Suppressor macrophage treated with lipopolysaccharide for 1 hour (primary cell): ENCODE measurements at regions not wholly inside any gene's neighbourhood (a gene's known extent, or its start where the extent isn't known, plus 50 kb on each side); places are given as distances from the start of the nearest gene placed in this dataset.
"Not testable (repeated sequence)": the region's sequence is repeated elsewhere in the genome, so short reads cannot be mapped to it uniquely, and the experiment has no call there.

Experiments used
- DNase-seq, 3 donors: peaks; one replicate each; pipeline ENCODE4 v3.0.0-alpha.2; 2020 to 2022

DNA sequence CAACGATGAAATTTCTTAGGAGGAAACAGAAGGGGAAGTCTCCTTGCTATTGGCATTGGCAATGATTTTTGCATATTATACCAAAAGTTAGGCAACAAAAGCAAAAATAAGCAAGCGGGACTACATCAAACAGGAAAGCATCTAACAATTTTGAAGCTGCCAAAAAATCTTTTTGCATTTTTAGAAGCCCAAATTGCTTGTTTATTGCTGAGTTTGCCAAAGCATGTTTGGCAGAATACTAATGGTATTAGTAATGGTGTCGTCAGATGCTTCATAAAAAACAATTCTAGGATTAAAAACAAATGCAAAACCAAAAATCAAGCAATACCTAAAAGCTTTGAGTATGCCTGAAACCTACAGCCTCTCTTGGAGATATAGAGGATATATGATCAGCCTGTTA, 80.0 kb downstream of the GALR1 start:
- DNase-seq = no peak

DNA sequence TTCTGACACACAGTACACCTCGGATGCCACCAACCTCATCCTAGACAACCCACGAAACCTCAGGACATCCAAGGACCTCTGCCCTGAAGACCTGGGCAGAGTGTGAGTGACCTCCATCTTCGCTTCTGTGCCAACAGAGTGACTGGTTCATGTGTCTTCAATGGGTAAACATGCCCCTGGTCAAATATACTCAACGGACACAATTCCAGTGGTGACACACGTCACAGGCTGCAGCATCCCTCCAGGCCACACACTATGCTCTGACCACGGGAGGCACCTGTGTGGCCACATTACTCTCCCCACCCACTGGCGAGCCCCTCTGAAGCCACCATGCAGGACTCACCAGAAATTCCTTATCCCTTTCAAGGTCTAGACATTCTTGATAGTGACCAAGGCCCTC, 85.2 kb downstream of the GALR1 start:
- DNase-seq = no peak

DNA sequence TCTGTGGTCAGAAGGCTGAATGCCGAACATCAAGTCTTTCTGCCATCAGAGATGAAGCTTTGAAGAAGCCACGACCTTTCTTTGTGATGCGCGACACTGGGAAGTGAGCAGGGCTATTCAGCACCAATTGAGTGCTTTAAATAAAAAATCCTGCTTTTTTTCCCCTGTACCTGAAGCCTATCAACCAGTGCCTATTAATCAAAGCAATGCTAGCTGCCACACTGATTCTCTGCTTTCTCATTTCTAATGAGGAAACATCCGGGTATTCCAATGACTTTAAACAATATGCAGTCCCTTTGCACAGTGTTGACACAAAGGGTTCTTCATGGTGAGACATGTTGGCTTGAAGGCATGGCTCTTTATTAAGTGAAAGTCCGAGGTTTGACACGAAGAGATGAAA, 88.0 kb downstream of the GALR1 start:
- DNase-seq = no peak

DNA sequence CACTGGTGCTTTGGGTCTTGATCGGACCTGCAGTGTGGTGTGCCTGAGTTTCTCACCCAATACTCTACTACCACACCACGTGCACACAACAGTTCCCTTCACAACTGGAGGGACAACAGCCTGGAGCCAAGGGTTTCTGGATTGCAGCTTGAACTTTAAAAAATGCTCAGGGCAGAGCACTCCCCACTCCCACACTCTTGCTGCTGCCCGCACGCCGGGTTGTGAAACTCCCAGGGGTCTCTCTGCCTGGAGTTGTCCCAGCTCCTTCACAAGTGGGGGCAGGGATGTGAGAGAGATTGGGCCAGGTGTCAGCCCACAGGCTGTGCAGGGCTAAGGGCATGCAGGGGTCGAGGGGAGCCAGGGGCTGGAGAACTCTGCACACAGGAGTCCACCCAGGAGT, 89.4 kb downstream of the GALR1 start:
- DNase-seq = no peak

DNA sequence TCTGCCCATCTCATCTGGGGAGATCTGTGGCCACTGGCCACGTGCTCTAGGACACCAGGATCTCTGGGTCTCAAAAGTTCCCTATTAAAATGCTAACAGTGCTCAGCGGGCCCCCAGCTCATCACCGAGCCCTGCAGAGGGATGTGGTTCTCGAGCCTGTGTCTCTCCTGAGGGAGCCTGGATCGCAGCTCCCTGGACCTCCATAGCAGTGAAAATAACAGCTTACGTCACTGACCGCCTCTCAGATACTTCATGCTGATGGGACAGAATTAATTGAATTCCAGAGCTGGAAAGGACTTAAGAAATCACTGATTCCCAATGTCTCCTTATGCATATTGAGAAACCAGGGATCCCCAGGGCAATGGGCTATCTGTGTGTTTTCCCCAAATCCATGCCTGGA, 90.0 kb downstream of the GALR1 start:
- no peak for DNase-seq

DNA sequence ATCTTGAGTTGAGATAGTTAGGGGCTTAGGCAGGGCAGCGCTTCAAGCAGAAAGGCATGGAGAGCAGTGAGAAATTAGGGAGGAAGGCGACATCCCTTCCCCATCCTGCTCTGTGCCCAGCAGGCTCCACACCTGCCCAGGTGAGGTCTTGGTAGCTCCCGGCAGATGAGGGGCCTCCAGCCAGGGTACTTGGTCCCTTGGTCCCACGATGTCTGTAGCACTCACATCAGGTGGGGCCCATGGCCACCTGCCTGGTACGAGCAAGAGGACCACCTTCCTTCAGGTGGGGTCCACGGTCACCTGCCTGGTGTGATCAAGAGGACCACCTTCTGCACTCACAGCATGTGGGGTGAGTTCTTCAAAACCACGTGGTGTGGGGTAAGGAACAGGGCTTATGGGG, 91.2 kb downstream of the GALR1 start:
- DNase-seq = no peak

DNA sequence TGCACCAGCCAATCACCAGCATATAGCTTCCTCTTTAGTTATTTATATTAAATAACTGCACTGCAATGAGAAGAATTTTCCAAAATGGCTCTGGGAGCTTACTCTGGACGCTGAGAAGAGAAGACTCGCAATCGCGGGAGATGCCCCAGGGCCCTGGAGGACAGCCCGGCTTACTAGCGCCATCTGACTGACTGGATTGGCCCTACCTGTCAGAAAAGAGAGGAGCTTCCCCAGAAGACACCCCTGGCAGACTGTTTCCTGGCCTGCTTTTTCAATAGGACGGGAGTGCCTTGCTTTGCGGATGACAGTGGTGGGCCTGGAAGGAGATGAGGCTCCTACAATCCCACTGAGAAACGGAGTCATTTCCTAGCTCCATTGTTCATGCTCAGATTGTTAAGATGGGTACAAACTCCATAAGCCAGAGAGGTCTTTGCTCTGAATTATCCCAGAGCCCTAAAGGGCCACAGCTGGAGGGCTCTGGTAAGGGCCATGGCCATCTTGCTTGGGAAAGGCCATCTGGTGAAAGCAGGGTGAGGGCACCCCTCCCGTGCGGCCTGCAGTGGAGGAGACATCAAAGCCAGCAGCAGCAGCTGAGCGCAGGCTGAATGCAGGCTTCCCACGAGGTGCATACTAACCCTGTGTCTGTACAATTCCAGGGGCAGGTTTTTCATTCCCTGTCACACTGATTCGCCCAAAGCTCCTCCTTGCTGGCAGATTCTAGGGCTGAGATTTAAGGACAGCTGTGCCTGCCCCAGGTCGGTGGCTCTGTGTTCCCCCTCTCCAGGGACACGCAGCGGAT, 92.1 kb downstream of the GALR1 start:
- no peak for DNase-seq

DNA sequence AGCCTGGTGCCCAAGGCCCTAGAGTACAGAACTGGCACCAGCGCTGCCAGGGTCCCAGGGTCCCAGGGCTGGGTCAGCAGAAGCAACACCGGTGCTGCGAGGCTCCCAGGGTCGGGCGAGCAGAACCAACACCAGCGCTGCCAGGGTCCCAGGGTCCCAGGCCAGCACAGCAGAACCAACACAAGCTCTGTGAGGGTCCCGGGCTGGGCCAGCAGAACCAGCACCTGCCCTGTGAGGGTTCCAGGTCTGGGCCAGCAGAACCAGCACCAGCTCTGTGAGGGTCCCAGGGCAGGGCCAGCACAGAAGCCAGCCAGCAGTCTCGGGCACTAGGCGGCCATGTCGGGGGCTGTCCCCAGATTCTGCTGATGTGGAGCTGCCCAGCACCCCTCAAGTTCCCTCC, 93.1 kb downstream of the GALR1 start:
- no peak for DNase-seq

DNA sequence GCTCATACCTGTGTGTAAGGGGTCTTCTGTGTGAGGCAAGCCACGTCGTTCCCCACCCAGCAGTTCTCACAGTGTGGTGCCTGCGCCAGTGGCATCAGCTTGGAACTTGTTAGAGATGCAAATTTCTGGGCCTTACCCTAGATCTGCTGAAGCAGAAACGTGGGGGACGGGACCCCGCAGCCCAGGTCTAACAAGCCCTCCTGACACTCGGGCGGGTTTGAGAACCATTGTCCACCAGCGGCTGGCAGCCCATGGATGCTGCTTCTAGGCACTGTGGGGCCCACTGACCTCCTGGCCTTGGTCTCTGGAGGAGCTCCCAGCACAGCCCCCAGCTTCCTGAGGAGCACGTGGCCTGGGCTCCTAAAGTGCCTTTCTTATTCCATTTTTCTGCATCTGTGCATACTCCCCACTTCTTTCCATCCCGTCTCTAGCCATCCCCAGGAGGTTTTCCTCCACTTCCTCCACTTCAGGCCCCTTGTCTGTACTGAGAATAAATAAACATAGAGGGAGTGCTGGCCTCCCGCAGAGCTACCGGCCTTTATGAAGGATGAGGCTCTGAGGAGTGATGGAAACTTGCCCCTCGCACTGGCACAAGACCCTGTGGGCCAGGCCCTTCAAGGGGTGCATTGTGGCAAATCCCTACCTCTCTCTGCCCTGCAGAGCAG, 94.3 kb downstream of the GALR1 start:
- DNase-seq = no peak

DNA sequence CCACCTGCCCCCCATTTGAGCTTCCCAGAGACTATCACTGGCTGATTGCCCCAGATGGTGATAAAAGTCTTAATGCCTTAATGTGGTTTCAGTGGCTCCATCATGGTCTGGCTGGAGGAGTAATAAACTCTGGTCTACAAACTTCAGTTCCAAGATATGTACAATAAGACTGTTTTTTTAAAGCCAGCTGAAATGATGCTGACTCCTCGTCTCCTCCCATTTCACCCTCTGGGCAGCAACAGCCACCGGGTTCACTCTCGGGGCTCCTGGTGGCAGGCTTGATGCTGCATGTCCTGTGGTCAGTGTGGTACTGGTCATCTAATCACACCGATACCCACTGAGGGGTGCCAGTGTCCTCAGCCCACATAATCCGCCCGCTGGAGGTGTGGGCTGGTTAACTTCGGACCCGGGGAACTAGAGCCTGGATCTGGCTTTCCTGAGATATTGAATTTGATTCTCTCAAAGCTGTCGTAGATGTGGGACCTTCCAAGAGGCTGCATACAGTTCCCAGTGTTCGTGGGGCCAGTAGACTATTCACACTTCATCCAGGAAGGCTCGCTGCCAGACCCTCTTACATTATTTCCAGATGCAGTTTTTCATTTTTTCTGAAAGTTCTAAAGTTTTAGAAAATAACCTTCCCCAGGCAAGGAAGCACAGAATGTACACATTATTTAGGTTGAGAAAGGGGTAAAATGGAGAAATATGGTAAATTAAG, 95.3 kb downstream of the GALR1 start:
- no peak for DNase-seq

DNA sequence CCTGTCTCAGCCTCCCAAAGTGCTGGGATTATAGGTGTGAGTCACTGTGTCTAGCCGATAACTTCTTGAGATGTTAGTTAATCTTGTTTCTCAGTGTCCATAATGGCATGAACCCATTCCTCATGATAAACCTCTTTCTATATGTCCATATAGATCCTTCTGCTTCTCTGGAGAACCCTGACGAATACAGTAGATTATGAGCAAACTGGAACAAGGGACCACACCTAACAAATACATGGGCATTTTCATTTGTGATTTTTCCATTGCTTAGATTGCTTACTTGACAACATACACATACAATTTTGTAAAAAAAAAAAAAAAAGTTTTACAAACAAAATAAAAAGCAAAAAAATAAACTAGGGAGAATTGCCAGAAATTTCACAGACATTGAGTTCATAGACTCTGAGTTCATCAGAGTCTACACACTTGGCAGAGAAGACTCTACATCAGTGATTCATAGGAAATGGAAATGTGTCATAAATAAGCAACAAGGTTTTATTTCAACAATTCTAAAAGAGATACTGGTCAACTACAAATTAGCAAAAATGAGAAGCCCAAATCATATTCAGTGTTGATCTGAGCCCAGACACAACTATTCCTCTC, 96.7 kb downstream of the GALR1 start:
- DNase-seq = peak in 2 of 3 donors; percentile 5 to 21

DNA sequence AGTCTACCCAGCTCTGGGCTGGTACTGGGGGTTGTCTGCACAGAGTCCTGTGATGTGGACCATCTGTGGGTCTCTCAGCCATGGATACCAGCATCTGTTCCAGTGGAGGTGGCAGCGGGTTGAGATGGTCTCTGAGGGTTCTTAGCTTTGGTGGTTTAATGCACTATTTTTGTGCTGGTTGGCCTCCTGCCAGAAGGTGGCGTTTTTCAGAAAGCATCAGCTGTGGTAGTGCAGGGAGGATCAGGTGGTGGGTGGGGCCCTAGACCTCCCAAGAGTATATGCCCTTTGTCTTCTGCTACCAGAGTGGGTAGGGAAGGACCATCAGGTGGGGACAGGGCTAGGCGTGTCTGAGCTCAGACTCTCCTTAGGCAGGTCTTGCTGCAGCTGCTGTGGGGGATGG, 103.7 kb downstream of the GALR1 start:
- DNase-seq = not testable (repeated sequence)

DNA sequence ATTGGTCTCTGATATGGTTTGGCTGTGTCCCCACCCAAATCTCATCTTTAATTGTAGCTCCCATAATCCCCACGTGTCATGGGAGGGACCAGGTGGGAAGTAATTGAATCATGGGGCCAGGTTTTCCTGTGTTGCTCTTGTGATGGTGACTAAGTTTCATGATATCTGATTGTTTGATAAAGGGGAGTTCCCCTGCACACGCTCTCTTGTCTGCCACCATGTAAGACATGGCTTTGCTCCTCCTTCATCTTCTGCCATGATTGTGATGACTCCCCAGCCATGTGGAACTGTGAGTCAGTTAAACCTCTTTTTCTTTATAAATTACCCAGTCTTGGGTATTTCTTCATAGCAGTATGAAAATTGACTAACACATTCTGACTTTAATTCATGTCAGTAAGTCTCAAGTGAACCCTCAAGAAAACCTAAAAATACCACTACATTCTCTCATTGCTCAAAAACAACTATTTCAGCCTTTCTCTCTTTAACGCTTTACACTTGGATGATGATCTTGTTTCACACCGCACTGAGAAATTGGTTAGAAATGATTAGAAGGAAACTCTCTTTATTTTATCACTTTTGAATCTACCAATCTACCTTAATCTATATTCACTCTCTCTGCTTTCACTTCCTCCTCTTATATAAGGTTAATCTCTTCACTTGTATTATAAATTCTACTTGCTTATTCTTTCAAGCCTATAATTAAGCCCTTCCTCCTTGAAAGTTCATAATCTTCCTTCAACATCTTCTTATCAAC, 110.1 kb downstream of the GALR1 start:
- peak in 1 of 3 donors; percentile 3 for DNase-seq

DNA sequence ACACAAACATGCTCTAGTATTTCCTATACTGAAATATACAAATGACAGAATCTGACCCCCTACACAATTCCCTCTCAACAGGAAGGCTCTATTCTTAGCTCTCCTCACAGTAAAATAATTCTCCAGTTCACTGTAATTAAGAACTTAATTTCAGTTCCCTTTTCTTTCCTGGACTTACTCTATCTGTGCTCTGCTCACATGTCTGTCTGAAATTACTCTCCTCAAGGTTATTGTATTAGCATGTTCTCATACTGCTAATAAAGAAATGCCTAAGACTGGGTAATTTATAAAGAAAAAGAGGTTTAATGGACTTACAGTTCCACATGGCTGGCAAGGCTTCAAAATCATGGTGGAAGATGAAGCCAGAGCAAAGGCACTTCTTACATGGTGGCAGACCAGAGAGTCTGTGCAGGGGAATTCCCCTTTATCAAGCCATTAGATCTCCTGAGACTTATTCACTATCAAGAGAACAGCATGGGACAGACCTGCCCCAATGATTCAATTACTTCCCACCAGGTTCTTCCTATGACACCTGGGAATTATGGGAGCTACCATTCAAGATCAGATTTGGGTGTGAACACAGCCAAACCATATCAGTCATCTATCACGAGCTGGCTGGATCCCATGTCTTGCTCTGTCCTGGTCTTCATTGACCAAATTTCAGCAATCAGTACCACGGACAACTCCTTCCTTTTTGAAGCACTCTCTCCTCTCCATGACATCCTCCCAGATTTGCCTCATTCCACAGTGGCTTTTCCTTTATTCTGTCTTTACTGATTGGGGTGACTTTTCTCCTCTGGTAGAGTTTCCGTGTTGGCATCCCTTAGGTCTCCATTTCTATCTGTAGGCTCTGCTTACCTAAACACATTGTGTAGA, 110.9 kb downstream of the GALR1 start:
- peak in 1 of 3 donors; percentile 3 for DNase-seq

DNA sequence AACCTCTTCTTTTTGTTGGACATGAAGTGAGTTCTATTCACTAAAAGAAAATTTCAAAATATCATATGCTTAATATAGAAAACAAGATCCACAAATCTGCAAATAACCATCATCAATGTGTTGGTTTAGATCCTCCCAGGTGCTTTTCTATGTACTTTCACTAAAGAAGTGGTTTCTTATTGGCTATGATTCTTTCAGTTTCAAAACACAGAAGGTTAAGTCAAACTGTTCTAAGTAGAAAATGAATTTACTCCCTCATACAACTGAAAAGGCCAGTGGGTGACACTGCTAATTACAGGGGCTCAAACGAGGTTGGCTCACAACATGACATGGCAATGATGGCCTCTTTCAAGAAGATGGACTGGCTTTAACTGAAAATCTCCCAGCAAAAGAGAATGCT, 111.7 kb downstream of the GALR1 start:
- no peak for DNase-seq

DNA sequence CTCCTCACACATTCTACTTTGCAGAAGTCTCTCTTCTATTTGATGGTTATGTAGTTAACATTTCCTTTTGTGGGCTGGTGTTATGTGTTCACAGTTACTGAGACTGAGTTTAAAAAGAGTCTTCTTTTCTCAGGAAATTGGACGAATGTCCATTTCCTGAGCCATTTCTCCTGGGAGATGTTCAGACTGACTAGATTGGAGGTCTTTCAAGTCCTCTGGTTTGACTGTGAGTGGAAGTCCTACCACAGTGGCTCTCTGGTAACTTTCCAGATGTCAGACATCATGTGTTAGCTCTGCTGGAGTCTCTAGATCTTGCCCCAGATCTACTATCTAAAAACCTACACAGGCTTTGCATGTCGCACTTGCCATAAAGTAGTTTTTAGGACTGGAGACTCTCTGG, 116.0 kb downstream of the GALR1 start:
- no peak for DNase-seq

DNA sequence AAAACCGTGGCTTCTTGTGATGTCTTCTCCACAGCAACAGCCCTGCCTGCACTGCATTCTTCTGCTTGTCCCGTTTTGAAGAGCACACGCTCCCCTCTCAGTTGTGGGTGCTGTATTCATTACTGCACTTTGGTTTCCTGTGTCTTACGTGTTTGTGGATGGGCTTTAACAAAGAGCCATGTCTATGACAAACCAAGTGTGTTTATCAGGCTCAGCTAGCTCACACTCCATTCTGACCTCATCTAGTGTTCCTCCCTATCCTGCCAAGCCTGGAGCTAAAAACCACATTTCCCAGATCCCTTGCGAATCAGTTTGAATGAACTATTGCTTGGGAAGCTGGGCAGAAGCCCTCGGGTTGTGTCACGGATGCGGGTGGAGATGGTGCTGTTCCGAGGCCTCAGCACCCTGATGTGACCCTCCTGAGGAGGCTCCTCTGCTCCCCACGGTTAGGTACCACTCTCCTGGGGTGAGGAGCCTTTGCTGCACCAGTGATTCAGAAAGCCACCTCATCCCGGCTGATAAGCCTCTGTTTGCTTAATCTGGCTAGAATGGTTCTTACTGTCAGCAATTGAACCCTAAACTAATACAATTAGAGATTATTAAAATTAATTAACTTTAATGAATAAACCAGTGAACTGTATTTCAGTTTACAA, 116.5 kb downstream of the GALR1 start:
- DNase-seq = no peak

DNA sequence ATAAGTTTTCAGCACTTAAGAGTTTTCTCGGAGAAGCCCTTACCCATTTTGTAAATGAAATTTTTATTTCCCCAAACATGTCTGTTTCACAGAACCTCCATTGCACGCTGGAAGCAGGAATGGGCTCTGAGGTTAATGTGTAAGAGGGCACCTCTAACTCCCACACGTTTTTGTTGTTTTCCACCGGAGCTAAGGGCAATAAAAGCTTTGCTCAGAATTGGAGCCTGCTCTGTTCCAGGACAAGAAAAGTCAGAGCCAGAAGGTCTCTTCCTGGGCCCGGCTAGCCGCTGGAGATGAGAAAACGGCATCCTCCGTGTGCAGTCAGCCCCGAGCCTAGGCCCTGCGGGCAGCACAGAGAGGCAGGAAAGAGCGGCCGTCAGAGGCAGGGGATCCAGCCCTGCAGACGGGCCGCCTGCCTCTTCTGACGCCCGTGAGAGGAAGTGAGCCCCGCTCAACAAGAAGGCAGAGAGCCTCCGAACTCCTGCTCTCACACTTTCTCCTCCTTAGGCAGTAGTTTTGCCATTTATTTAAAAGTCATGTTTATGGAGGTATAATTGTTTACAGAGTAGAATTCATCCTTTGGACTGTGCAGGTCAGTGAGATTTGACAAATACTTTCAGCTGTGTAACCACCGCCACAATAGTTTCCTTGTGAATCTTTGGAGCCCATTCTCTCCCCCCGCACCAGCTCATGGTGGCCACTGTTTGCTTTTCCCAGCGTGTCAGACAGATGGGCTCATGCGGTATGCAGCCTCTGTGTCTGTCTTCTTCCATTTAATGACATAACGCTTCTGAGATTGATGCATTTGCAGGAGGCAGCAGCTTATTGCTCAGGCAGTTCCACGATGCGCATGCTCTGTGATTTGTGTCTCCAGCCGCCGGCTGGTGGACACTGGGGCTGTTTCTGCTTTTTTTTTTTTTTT, 117.3 kb downstream of the GALR1 start:
- DNase-seq = no peak

DNA sequence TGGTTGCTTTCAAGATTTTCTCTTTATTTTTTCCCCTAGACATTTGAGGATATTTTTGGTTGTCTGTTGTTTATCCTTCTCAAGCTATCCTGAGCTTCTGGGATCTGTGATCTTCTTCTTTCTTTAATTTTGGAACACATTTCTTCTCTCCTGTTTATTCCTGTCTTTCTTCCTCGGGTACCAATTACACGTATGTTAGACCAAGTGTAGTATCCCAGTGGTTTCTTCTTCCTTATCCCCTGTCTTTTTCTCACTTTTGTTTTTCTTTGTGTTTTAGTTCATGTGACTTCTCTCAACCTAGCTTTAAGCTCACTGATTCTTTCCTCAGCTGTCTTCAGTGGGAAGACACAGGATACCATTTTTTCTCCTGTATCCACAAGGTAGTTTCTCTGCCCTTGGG, 120.0 kb downstream of the GALR1 start:
- DNase-seq = no peak
